H9 (cell line): ENCODE measurements at regions not wholly inside any gene's neighbourhood (a gene's known extent, or its start where the extent isn't known, plus 50 kb on each side); places are given as distances from the start of the nearest gene placed in this dataset.

Source experiments
- DNase-seq: peaks from one replicate; pipeline ENCODE4 v3.0.0-alpha.2; 2017
- H2AFZ ChIP-seq: one replicate; pipeline ENCODE4 v1.6.1; 2013; ENCODE audit warnings: mild to moderate bottlenecking, low read length, control low read depth, moderate library complexity
- H2AK5ac ChIP-seq: 2 replicates; pipeline ENCODE4 v1.6.1; 2013; ENCODE audit warnings: low read length, control low read depth, mixed read lengths; ENCODE audit not compliant: insufficient read length
- H2BK120ac ChIP-seq: one replicate; pipeline ENCODE4 v1.6.1; 2013; ENCODE audit warnings: low read depth, mild to moderate bottlenecking, low read length, control low read depth, inconsistent platforms; ENCODE audit not compliant: poor library complexity, severe bottlenecking
- H2BK12ac ChIP-seq: 2 replicates; pipeline ENCODE4 v1.6.1; 2013; ENCODE audit warnings: low read length, control low read depth, mixed read lengths, low read depth; ENCODE audit not compliant: insufficient read length
- H2BK15ac ChIP-seq: 2 replicates; pipeline ENCODE4 v1.6.1; 2013; ENCODE audit warnings: low read depth, low read length, control low read depth
- H2BK20ac ChIP-seq: one replicate; pipeline ENCODE4 v1.6.1; 2013; ENCODE audit warnings: low read depth, mild to moderate bottlenecking, low read length, control low read depth, inconsistent platforms; ENCODE audit not compliant: poor library complexity, severe bottlenecking
- H2BK5ac ChIP-seq: 2 replicates; pipeline ENCODE4 v1.6.1; 2013; ENCODE audit warnings: low read length, control low read depth, mixed read lengths; ENCODE audit not compliant: insufficient read length
- H3K14ac ChIP-seq: 2 replicates; pipeline ENCODE4 v1.6.1; 2013; ENCODE audit warnings: low read length, control low read depth; ENCODE audit not compliant: insufficient read depth
- H3K18ac ChIP-seq: 2 replicates; pipeline ENCODE4 v1.6.1; 2013; ENCODE audit warnings: low read depth, mild to moderate bottlenecking, mixed read lengths, low read length, control low read depth; ENCODE audit not compliant: insufficient read length
- H3K23ac ChIP-seq: 2 replicates; pipeline ENCODE4 v1.6.1; 2013; ENCODE audit warnings: low read length, control low read depth, mixed read lengths, low read depth; ENCODE audit not compliant: insufficient read length
- H3K23me2 ChIP-seq: 2 replicates; pipeline ENCODE4 v1.6.1; 2013; ENCODE audit warnings: low read depth, mild to moderate bottlenecking, mixed read lengths, low read length, control low read depth; ENCODE audit not compliant: insufficient read length, poor library complexity, severe bottlenecking
- H3K27ac ChIP-seq: 2 replicates; pipeline ENCODE4 v1.5.1; 2013; ENCODE audit warnings: low read length, control low read depth, mixed read lengths, low read depth; ENCODE audit not compliant: insufficient read length
- H3K27me3 ChIP-seq: 2 replicates; pipeline ENCODE4 v1.6.1; 2013; ENCODE audit warnings: low read length, control low read depth, inconsistent platforms; ENCODE audit not compliant: insufficient read depth
- H3K4ac ChIP-seq: 2 replicates; pipeline ENCODE4 v1.6.1; 2013; ENCODE audit warnings: low read depth, mild to moderate bottlenecking, control low read depth, inconsistent platforms, low read length, moderate library complexity
- H3K4me1 ChIP-seq: 2 replicates; pipeline ENCODE4 v1.6.1; 2013; ENCODE audit warnings: low read length, control low read depth, inconsistent platforms; ENCODE audit not compliant: insufficient read depth
- H3K4me2 ChIP-seq: 2 replicates; pipeline ENCODE4 v1.6.1; 2013; ENCODE audit warnings: low read length, control low read depth, mixed read lengths; ENCODE audit not compliant: insufficient read length, insufficient read depth
- H3K56ac ChIP-seq: 2 replicates; pipeline ENCODE4 v1.6.1; 2013; ENCODE audit warnings: low read depth, mild to moderate bottlenecking, mixed read lengths, low read length, control low read depth; ENCODE audit not compliant: insufficient read length
- H3K79me1 ChIP-seq: 2 replicates; pipeline ENCODE4 v1.6.1; 2013; ENCODE audit warnings: low read depth, mild to moderate bottlenecking, moderate library complexity, low read length, control low read depth, inconsistent platforms; ENCODE audit not compliant: insufficient read depth, poor library complexity, severe bottlenecking
- H3K79me2 ChIP-seq: 2 replicates; pipeline ENCODE4 v1.6.1; 2013; ENCODE audit warnings: low read length, control low read depth, inconsistent platforms; ENCODE audit not compliant: insufficient read depth
- H3K9ac ChIP-seq: 2 replicates; pipeline ENCODE4 v1.6.1; 2013; ENCODE audit warnings: low read length, control low read depth, mixed read lengths; ENCODE audit not compliant: insufficient read length; ENCODE audit errors: extremely low read depth
- H3K9me3 ChIP-seq: one replicate; pipeline ENCODE4 v1.6.1; 2013; ENCODE audit warnings: low read depth, low read length, inconsistent platforms; ENCODE audit not compliant: control insufficient read depth
- H3T11ph ChIP-seq: one replicate; pipeline ENCODE4 v1.6.1; 2013; ENCODE audit warnings: mild to moderate bottlenecking, low read length, control low read depth, inconsistent platforms
- H4K20me1 ChIP-seq: one replicate; pipeline ENCODE4 v1.6.1; 2013; ENCODE audit not compliant: control insufficient read depth, insufficient read length, insufficient read depth
- H4K5ac ChIP-seq: 2 replicates; pipeline ENCODE4 v1.6.1; 2013; ENCODE audit warnings: low read depth, mild to moderate bottlenecking, mixed read lengths, low read length, control low read depth; ENCODE audit not compliant: insufficient read length
- H4K8ac ChIP-seq: replicated peaks from 2 replicates; pipeline ENCODE4 v1.6.1; 2013; ENCODE audit warnings: low read length, control low read depth, mixed read lengths, low read depth; ENCODE audit not compliant: insufficient read length
- H4K91ac ChIP-seq: 2 replicates; pipeline ENCODE4 v1.6.1; 2013; ENCODE audit warnings: low read depth, mild to moderate bottlenecking, moderate library complexity, mixed read lengths, low read length, control low read depth; ENCODE audit not compliant: insufficient read length
- H3K27ac Mint-ChIP-seq, 3 experiments: 2 replicates in 2 of 3; 3 replicates in 1 of 3; pipeline ENCODE4 v1.8.0; 2020 to 2021; ENCODE audit warnings: mixed read lengths in 3 of 3, mild to moderate bottlenecking in 1 of 3, moderate library complexity in 1 of 3
- H3K27me3 Mint-ChIP-seq: 2 replicates; pipeline ENCODE4 v1.8.0; 2021; ENCODE audit warnings: low read depth, mild to moderate bottlenecking, moderate library complexity, mixed read lengths
- H3K36me3 Mint-ChIP-seq, 3 experiments: 2 replicates in 2 of 3; 3 replicates in 1 of 3; pipeline ENCODE4 v1.8.0; 2020 to 2021; ENCODE audit warnings: low read depth in 3 of 3, mixed read lengths in 3 of 3; ENCODE audit not compliant: insufficient read depth in 1 of 3
- H3K4me1 Mint-ChIP-seq, 2 experiments: 2 replicates each; pipeline ENCODE4 v1.8.0; 2020; ENCODE audit warnings: mixed read lengths in 2 of 2
- H3K4me3 Mint-ChIP-seq, 2 experiments: 2 replicates in 1 of 2; 3 replicates in 1 of 2; pipeline ENCODE4 v1.8.0; 2020 to 2021; ENCODE audit warnings: mild to moderate bottlenecking in 2 of 2, mixed read lengths in 2 of 2, moderate library complexity in 1 of 2
- H3K9me3 Mint-ChIP-seq, 2 experiments: 2 replicates in 1 of 2; 3 replicates in 1 of 2; pipeline ENCODE4 v1.8.0; 2020; ENCODE audit warnings: mild to moderate bottlenecking in 2 of 2, mixed read lengths in 2 of 2, moderate library complexity in 1 of 2
- TF ChIP-seq, protein P1 (sequence below): fragments of 200-600 bp; sonication (generic); conservative IDR thresholded peaks from 3 replicates; pipeline ENCODE4 v1.8.0; 2021; ENCODE audit warnings: antibody characterized with exemption, mild to moderate bottlenecking

DNA sequence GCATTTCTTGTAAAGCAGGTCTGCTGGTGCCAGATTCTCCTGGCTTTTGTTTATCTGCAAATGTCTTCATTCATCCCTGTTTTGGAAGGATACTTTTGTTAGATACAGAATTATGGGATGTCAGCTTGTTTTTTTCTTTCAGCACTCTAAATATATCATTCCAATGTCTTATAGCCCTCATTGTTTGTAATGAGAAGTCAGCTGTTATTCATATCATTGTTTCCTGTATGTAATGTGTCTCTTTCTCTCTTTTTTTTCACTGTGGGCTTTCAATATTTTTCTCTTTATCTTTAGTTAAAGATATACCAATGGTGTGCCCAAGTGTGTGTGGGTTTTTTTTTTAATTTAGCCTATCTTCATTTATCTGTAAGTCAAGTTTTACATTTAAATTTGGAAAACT is 65.6 kb upstream of the DCP1A start:
- H3K4me3 Mint-ChIP-seq = no peak overlapping the region
- no peak overlapping the region for H3K4ac ChIP-seq
- H3K27me3 ChIP-seq = no peaks in the 10 kb centered on the region
- H3K9me3 Mint-ChIP-seq = peaks cover 23 to 24% of the 10 kb centered on the region in 2 experiments
- no peak for DNase-seq
- no peak overlapping the region for H4K5ac ChIP-seq
- H3K23me2 ChIP-seq = no peaks in the 10 kb centered on the region
- no peak overlapping the region for H3K27ac Mint-ChIP-seq
- H2BK12ac ChIP-seq = no peak overlapping the region
- H3K79me2 ChIP-seq = no peaks in the 10 kb centered on the region
- no peaks in the 10 kb centered on the region; the same call in 1 of the 2 replicates for H3K27me3 Mint-ChIP-seq
- H3K14ac ChIP-seq = no peak overlapping the region
- no peaks in the 10 kb centered on the region for H3K9me3 ChIP-seq
- TF ChIP-seq, protein P1, sequence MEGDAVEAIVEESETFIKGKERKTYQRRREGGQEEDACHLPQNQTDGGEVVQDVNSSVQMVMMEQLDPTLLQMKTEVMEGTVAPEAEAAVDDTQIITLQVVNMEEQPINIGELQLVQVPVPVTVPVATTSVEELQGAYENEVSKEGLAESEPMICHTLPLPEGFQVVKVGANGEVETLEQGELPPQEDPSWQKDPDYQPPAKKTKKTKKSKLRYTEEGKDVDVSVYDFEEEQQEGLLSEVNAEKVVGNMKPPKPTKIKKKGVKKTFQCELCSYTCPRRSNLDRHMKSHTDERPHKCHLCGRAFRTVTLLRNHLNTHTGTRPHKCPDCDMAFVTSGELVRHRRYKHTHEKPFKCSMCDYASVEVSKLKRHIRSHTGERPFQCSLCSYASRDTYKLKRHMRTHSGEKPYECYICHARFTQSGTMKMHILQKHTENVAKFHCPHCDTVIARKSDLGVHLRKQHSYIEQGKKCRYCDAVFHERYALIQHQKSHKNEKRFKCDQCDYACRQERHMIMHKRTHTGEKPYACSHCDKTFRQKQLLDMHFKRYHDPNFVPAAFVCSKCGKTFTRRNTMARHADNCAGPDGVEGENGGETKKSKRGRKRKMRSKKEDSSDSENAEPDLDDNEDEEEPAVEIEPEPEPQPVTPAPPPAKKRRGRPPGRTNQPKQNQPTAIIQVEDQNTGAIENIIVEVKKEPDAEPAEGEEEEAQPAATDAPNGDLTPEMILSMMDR = no peak
- H3K23ac ChIP-seq = no peak overlapping the region
- H3K9ac ChIP-seq = no peak overlapping the region
- H3T11ph ChIP-seq = no peak overlapping the region
- no peak overlapping the region for H4K91ac ChIP-seq
- H4K20me1 ChIP-seq = no peaks in the 10 kb centered on the region
- H3K36me3 Mint-ChIP-seq = peaks cover 4 to 13% (median 11%) of the 10 kb centered on the region in 3 experiments; a peak in 5 of 7 replicates
- H3K18ac ChIP-seq = no peak overlapping the region
- H2BK15ac ChIP-seq = no peak overlapping the region
- H4K8ac ChIP-seq = no peak overlapping the region
- H2AK5ac ChIP-seq = no peak overlapping the region
- H2BK5ac ChIP-seq = no peak overlapping the region
- no peak overlapping the region for H3K56ac ChIP-seq
- H2BK20ac ChIP-seq = no peak overlapping the region
- no peak overlapping the region for H2BK120ac ChIP-seq
- no peak overlapping the region for H2AFZ ChIP-seq
- no peak overlapping the region for H3K27ac ChIP-seq
- H3K4me2 ChIP-seq = no peak overlapping the region
- no peaks in the 10 kb centered on the region; the same call in 1 of the 2 replicates for H3K4me1 ChIP-seq
- H3K4me1 Mint-ChIP-seq = peaks cover 4 to 9% of the 10 kb centered on the region in 2 experiments
- no peaks in the 10 kb centered on the region for H3K79me1 ChIP-seq
